ENCODE measurements at regions not wholly inside any gene's neighbourhood (a gene's known extent, or its start where the extent isn't known, plus 50 kb on each side); places are given as distances from the start of the nearest gene placed in this dataset.

DNA sequence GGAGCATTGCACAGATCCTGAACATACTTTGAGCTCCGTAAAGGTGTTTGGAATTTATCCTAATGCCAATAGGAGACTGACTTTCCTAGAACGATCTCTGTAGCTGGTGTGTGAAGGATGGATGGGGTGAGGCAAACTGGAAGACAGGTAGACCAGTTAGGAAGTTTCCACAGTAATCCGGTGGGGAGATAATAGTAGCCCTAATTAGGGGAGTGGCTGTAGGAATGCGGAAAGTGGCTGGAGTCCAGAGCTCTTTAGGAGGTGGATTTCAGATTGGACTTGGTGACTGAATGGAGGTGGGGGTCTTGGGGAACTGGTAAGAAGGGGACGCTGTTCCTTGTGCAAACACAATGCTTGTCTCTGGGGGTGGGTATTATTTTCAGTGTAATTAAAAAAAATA lies 146.3 kb downstream of the SOX4 start:
- TF ChIP-seq, protein P1, sequence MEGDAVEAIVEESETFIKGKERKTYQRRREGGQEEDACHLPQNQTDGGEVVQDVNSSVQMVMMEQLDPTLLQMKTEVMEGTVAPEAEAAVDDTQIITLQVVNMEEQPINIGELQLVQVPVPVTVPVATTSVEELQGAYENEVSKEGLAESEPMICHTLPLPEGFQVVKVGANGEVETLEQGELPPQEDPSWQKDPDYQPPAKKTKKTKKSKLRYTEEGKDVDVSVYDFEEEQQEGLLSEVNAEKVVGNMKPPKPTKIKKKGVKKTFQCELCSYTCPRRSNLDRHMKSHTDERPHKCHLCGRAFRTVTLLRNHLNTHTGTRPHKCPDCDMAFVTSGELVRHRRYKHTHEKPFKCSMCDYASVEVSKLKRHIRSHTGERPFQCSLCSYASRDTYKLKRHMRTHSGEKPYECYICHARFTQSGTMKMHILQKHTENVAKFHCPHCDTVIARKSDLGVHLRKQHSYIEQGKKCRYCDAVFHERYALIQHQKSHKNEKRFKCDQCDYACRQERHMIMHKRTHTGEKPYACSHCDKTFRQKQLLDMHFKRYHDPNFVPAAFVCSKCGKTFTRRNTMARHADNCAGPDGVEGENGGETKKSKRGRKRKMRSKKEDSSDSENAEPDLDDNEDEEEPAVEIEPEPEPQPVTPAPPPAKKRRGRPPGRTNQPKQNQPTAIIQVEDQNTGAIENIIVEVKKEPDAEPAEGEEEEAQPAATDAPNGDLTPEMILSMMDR (IDR thresholded peaks at IDR 0.05; ENCODE audit: low read length), result no peak
- no peak for TF ChIP-seq EZH2 (IDR thresholded peaks at IDR 0.05; ENCODE audit: borderline replicate concordance, low read length)

All from OCI-LY1 (cell line).